ENCODE measurements at regions not wholly inside any gene's neighbourhood (a gene's known extent, or its start where the extent isn't known, plus 50 kb on each side); places are given as distances from the start of the nearest gene placed in this dataset.

- no peak for DNase-seq (ENCODE audit: low spot score)
Measured at GRCh38 chr13:68293631-68294030, 1063.5 kb upstream of the PCDH9 start.

GRCh38 chr13:68292601-68293000 lies 1062.5 kb upstream of the PCDH9 start:
- no peak for DNase-seq (ENCODE audit: low spot score)

GRCh38 chr13:68291595-68291994 lies 1061.5 kb upstream of the PCDH9 start:
- no peak for DNase-seq (ENCODE audit: low spot score)

- no peak for DNase-seq (ENCODE audit: low spot score)
Measured at GRCh38 chr13:68275758-68276157, 1045.6 kb upstream of the PCDH9 start.

GRCh38 chr13:68272652-68273051 lies 1042.5 kb upstream of the PCDH9 start:
- no peak for DNase-seq (ENCODE audit: low spot score)

- no peak for DNase-seq (ENCODE audit: low spot score)
Measured at GRCh38 chr13:68264692-68265091, 1034.6 kb upstream of the PCDH9 start.

GRCh38 chr13:68261105-68261504 lies 1031.0 kb upstream of the PCDH9 start:
- no peak for DNase-seq (ENCODE audit: low spot score)

GRCh38 chr13:68257111-68257842 lies 1027.1 kb upstream of the PCDH9 start:
- peak; percentile 54 for DNase-seq (ENCODE audit: low spot score)

GRCh38 chr13:68254151-68254550 lies 1024.0 kb upstream of the PCDH9 start:
- no peak for DNase-seq (ENCODE audit: low spot score)

- no peak for DNase-seq (ENCODE audit: low spot score)
Measured at GRCh38 chr13:68234274-68234673, 1004.1 kb upstream of the PCDH9 start.

- DNase-seq (ENCODE audit: low spot score): no peak
Measured at GRCh38 chr13:68232351-68233130, 1002.4 kb upstream of the PCDH9 start.

- no peak for DNase-seq (ENCODE audit: low spot score)
Measured at GRCh38 chr13:68214691-68215415, 984.7 kb upstream of the PCDH9 start.

GRCh38 chr13:68199271-68199670 lies 969.1 kb upstream of the PCDH9 start:
- no peak for DNase-seq (ENCODE audit: low spot score)

- DNase-seq (ENCODE audit: low spot score): peak; percentile 54
Measured at GRCh38 chr13:68190818-68191217, 960.7 kb upstream of the PCDH9 start.

GRCh38 chr13:68185444-68186141 lies 955.5 kb upstream of the PCDH9 start:
- DNase-seq (ENCODE audit: low spot score): no peak

GRCh38 chr13:68176475-68176874 lies 946.3 kb upstream of the PCDH9 start:
- DNase-seq (ENCODE audit: low spot score): no peak

- DNase-seq (ENCODE audit: low spot score): no peak
Measured at GRCh38 chr13:68174893-68175292, 944.8 kb upstream of the PCDH9 start.

- DNase-seq (ENCODE audit: low spot score): no peak
Measured at GRCh38 chr13:68173111-68173510, 943.0 kb upstream of the PCDH9 start.

GRCh38 chr13:68170961-68171360 lies 940.8 kb upstream of the PCDH9 start:
- DNase-seq (ENCODE audit: low spot score): no peak

- no peak for DNase-seq (ENCODE audit: low spot score)
Measured at GRCh38 chr13:68168448-68168847, 938.3 kb upstream of the PCDH9 start.

- no peak for DNase-seq (ENCODE audit: low spot score)
Measured at GRCh38 chr13:68160466-68160865, 930.3 kb upstream of the PCDH9 start.

GRCh38 chr13:68152414-68152813 lies 922.3 kb upstream of the PCDH9 start:
- no peak for DNase-seq (ENCODE audit: low spot score)
